Astrocyte (in vitro differentiated cells and primary cell): ENCODE measurements at regions not wholly inside any gene's neighbourhood (a gene's known extent, or its start where the extent isn't known, plus 50 kb on each side); places are given as distances from the start of the nearest gene placed in this dataset.

Experiments
- DNase-seq: peaks from one replicate; pipeline ENCODE4 v3.0.0-alpha.2; 2010; ENCODE audit warnings: low read depth
- FAIRE-seq: peaks from 2 replicates; lab custom pipeline; 2011; peaks lifted over from hg19 to GRCh38; lab: Jason Lieb, UNC
- H2AFZ ChIP-seq: 2 replicates; pipeline ENCODE4 v1.6.0; 2012; ENCODE audit warnings: low read depth, low read length, inconsistent platforms
- H3K27ac ChIP-seq: 2 replicates; pipeline ENCODE4 v1.5.1; 2011; ENCODE audit warnings: low read depth, low read length, inconsistent platforms
- H3K27me3 ChIP-seq: 2 replicates; pipeline ENCODE4 v1.6.0; 2011; ENCODE audit warnings: low read length, inconsistent platforms; ENCODE audit not compliant: insufficient read depth
- H3K36me3 ChIP-seq: 2 replicates; pipeline ENCODE4 v1.5.1; 2011; ENCODE audit warnings: low read length, inconsistent platforms; ENCODE audit not compliant: insufficient read depth
- H3K4me1 ChIP-seq: 2 replicates; pipeline ENCODE4 v1.5.1; 2011; ENCODE audit warnings: low read length, inconsistent platforms; ENCODE audit not compliant: insufficient read depth
- H3K4me2 ChIP-seq: 2 replicates; pipeline ENCODE4 v1.6.0; 2012; ENCODE audit warnings: low read length, inconsistent platforms
- H3K4me3 ChIP-seq: 2 replicates; pipeline ENCODE4 v1.5.1; 2011; ENCODE audit warnings: low read depth, mild to moderate bottlenecking, low read length, inconsistent platforms; ENCODE audit not compliant: insufficient read depth
- H3K79me2 ChIP-seq: 2 replicates; pipeline ENCODE4 v1.6.0; 2012; ENCODE audit warnings: mild to moderate bottlenecking, low read length, inconsistent platforms; ENCODE audit not compliant: insufficient read depth
- H3K9ac ChIP-seq: 2 replicates; pipeline ENCODE4 v1.6.0; 2012; ENCODE audit warnings: mild to moderate bottlenecking, low read length, inconsistent platforms
- H3K9me3 ChIP-seq: 2 replicates; pipeline ENCODE4 v1.5.1; 2012; ENCODE audit warnings: low read depth, mild to moderate bottlenecking, low read length, inconsistent platforms; ENCODE audit not compliant: insufficient read depth
- H4K20me1 ChIP-seq: 2 replicates; pipeline ENCODE4 v1.6.0; 2012; ENCODE audit warnings: low read length, inconsistent platforms; ENCODE audit not compliant: insufficient read depth
- H3K27ac Mint-ChIP-seq: one replicate; pipeline ENCODE4 v1.8.0; 2021; ENCODE audit warnings: mild to moderate bottlenecking, mixed read lengths; ENCODE audit not compliant: unreplicated experiment
- H3K27me3 Mint-ChIP-seq: one replicate; pipeline ENCODE4 v1.8.0; 2021; ENCODE audit warnings: low read depth, mixed read lengths; ENCODE audit not compliant: unreplicated experiment
- H3K36me3 Mint-ChIP-seq: one replicate; pipeline ENCODE4 v1.8.0; 2021; ENCODE audit warnings: low read depth, mixed read lengths; ENCODE audit not compliant: unreplicated experiment
- H3K4me1 Mint-ChIP-seq: one replicate; pipeline ENCODE4 v1.8.0; 2021; ENCODE audit warnings: low read depth, mixed read lengths; ENCODE audit not compliant: unreplicated experiment
- H3K4me3 Mint-ChIP-seq: one replicate; pipeline ENCODE4 v1.8.0; 2021; ENCODE audit warnings: mild to moderate bottlenecking, moderate library complexity, mixed read lengths; ENCODE audit not compliant: unreplicated experiment
- H3K9me3 Mint-ChIP-seq: one replicate; pipeline ENCODE4 v1.8.0; 2021; ENCODE audit warnings: mild to moderate bottlenecking, mixed read lengths; ENCODE audit not compliant: unreplicated experiment
- EZH2 ChIP-seq: IDR thresholded peaks from 2 replicates; pipeline ENCODE4 v1.6.1; 2012; ENCODE audit warnings: mild to moderate bottlenecking, low read length, inconsistent platforms; ENCODE audit not compliant: insufficient read depth
- TF ChIP-seq, protein P1 (sequence below): IDR thresholded peaks from 2 replicates; pipeline ENCODE4 v1.5.1; 2011; ENCODE audit warnings: low read depth, mild to moderate bottlenecking, inconsistent platforms, low read length, moderate library complexity; ENCODE audit not compliant: insufficient read depth

DNA sequence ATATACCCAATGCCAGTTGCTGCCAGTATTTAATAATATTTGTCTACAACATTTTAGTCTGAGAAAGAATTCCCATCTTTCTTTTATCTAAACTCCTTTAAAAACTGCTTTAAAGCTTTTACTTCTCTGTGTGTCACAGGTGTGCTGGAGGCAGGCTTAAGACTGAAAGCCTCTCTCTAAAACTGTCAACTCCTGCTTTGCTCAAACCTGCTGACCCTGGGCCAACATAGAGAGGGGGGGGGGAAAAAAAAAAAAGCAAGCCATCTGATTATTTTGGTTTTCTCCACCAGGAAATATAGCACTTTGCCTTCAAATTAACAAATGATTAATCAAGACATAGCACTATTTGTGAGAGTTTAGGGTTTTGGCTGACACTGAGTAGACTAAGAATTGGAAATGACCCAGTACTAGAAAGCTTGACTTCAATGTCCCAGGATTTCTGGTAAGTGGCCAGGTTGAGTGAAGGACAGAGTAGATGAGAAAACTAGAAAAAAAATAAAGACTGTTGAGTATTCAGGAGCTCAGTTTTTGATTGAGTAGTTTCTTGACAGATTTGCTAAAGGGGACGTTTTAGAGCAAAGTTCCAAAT lies 357.0 kb upstream of the FLRT2 start:
- Histone ChIP-seq H3K4me3 (no peak overlapping the region), H3K36me3 (no peaks in the 10 kb centered on the region), H3K27ac (no peak overlapping the region), H3K4me2 (no peak overlapping the region), H3K9me3 (no peaks in the 10 kb centered on the region), H3K4me1 (no peaks in the 10 kb centered on the region), H3K79me2 (no peaks in the 10 kb centered on the region), H3K9ac (no peak overlapping the region), H4K20me1 (no peaks in the 10 kb centered on the region), H3K27me3 (no peaks in the 10 kb centered on the region), H2AFZ (no peak overlapping the region)
- H3K27me3 Mint-ChIP-seq = no peaks in the 10 kb centered on the region
- no peaks in the 10 kb centered on the region for H3K36me3 Mint-ChIP-seq
- FAIRE-seq = no peak
- TF ChIP-seq, protein P1, sequence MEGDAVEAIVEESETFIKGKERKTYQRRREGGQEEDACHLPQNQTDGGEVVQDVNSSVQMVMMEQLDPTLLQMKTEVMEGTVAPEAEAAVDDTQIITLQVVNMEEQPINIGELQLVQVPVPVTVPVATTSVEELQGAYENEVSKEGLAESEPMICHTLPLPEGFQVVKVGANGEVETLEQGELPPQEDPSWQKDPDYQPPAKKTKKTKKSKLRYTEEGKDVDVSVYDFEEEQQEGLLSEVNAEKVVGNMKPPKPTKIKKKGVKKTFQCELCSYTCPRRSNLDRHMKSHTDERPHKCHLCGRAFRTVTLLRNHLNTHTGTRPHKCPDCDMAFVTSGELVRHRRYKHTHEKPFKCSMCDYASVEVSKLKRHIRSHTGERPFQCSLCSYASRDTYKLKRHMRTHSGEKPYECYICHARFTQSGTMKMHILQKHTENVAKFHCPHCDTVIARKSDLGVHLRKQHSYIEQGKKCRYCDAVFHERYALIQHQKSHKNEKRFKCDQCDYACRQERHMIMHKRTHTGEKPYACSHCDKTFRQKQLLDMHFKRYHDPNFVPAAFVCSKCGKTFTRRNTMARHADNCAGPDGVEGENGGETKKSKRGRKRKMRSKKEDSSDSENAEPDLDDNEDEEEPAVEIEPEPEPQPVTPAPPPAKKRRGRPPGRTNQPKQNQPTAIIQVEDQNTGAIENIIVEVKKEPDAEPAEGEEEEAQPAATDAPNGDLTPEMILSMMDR = no peak
- no peak for TF ChIP-seq EZH2
- no peak overlapping the region for H3K27ac Mint-ChIP-seq
- no peaks in the 10 kb centered on the region for H3K4me1 Mint-ChIP-seq
- DNase-seq = no peak
- H3K9me3 Mint-ChIP-seq = no peaks in the 10 kb centered on the region
- H3K4me3 Mint-ChIP-seq = no peak overlapping the region

DNA sequence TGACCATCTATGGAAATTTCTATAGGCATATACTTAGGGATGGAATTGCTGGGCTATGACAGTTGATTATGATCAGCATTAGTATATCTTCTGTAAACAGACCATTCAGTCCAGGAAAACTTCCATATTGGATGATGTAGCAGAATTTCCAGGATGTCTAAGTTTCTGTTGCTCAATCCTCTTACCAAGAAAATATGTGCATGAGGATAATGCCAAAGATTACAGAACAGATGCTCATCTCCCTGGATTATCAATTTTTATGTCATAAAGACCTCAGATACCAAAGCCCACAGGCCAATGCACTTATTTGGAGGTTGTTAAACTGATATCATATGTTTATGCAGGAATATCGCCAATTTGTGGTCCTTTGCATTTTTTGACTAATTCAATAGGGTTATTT lies 354.4 kb upstream of the FLRT2 start:
- H3K4me2 ChIP-seq = no peak overlapping the region
- H3K4me1 ChIP-seq = no peaks in the 10 kb centered on the region
- no peak overlapping the region for H3K4me3 ChIP-seq
- H3K9me3 ChIP-seq = no peaks in the 10 kb centered on the region
- no peak for FAIRE-seq
- Mint-ChIP-seq H3K9me3 (peaks cover 4% of the 10 kb centered on the region), H3K27me3 (no peaks in the 10 kb centered on the region), H3K27ac (no peak overlapping the region), H3K4me3 (no peak overlapping the region), H3K4me1 (no peaks in the 10 kb centered on the region), H3K36me3 (no peaks in the 10 kb centered on the region)
- H3K36me3 ChIP-seq = no peaks in the 10 kb centered on the region
- DNase-seq = peak; percentile 68
- H4K20me1 ChIP-seq = no peaks in the 10 kb centered on the region
- no peak for TF ChIP-seq EZH2
- TF ChIP-seq, protein P1 = no peak
- no peaks in the 10 kb centered on the region for H3K79me2 ChIP-seq
- H3K27me3 ChIP-seq = no peaks in the 10 kb centered on the region
- H2AFZ ChIP-seq = no peak overlapping the region
- no peak overlapping the region for H3K27ac ChIP-seq
- no peak overlapping the region for H3K9ac ChIP-seq

DNA sequence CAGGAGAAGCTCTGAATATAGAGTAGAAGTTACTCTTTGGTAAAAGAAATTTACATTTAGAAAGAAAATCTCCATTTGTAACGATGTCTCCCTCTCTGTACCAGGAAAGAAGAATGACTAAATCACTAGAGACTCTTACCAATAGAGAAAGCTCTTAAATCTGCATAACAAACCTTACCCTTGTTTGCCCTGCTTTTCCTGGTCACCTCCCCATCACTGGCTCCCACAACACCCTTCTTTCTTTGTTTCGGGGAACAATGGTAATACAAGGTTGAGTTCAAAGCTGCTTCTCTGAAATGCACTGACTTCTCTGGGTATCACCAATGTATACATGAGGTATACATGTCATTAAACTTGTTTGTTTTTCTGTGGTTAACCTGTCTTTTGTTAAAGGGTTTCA lies 351.1 kb upstream of the FLRT2 start:
- H3K27ac Mint-ChIP-seq = no peak overlapping the region
- Histone ChIP-seq H3K4me2 (no peak overlapping the region), H3K9me3 (no peaks in the 10 kb centered on the region), H3K4me3 (no peak overlapping the region), H3K27ac (no peak overlapping the region), H3K79me2 (no peaks in the 10 kb centered on the region), H2AFZ (no peak overlapping the region), H4K20me1 (no peaks in the 10 kb centered on the region), H3K36me3 (no peaks in the 10 kb centered on the region), H3K9ac (no peak overlapping the region), H3K27me3 (no peaks in the 10 kb centered on the region), H3K4me1 (no peaks in the 10 kb centered on the region)
- H3K4me1 Mint-ChIP-seq = no peaks in the 10 kb centered on the region
- no peaks in the 10 kb centered on the region for H3K36me3 Mint-ChIP-seq
- no peak overlapping the region for H3K4me3 Mint-ChIP-seq
- TF ChIP-seq, protein P1 = no peak
- TF ChIP-seq EZH2 = no peak
- no peak for DNase-seq
- peaks cover 1% of the 10 kb centered on the region for H3K27me3 Mint-ChIP-seq
- peaks cover 4% of the 10 kb centered on the region for H3K9me3 Mint-ChIP-seq
- no peak for FAIRE-seq
